Endothelial cell (in vitro differentiated cells): ENCODE measurements at regions not wholly inside any gene's neighbourhood (a gene's known extent, or its start where the extent isn't known, plus 50 kb on each side); places are given as distances from the start of the nearest gene placed in this dataset.

Experiments
- DNase-seq: peaks from one replicate; pipeline ENCODE4 v3.0.0; 2021; ENCODE audit warnings: low spot score
- H3K27ac Mint-ChIP-seq: one replicate; pipeline ENCODE4 v1.8.0; 2021; ENCODE audit warnings: mixed read lengths, inconsistent platforms; ENCODE audit not compliant: unreplicated experiment
- H3K27me3 Mint-ChIP-seq: one replicate; pipeline ENCODE4 v1.8.0; 2021; ENCODE audit warnings: mild to moderate bottlenecking, moderate library complexity, mixed read lengths, inconsistent platforms; ENCODE audit not compliant: unreplicated experiment
- H3K36me3 Mint-ChIP-seq: one replicate; pipeline ENCODE4 v1.8.0; 2021; ENCODE audit warnings: mild to moderate bottlenecking, low read depth, mixed read lengths, inconsistent platforms; ENCODE audit not compliant: unreplicated experiment
- H3K4me1 Mint-ChIP-seq: one replicate; pipeline ENCODE4 v1.8.0; 2021; ENCODE audit warnings: mild to moderate bottlenecking, mixed read lengths, inconsistent platforms; ENCODE audit not compliant: unreplicated experiment
- H3K4me3 Mint-ChIP-seq: one replicate; pipeline ENCODE4 v1.8.0; 2021; ENCODE audit warnings: mild to moderate bottlenecking, mixed read lengths, inconsistent platforms; ENCODE audit not compliant: unreplicated experiment
- H3K9me3 Mint-ChIP-seq: one replicate; pipeline ENCODE4 v1.8.0; 2021; ENCODE audit warnings: mixed read lengths, inconsistent platforms; ENCODE audit not compliant: unreplicated experiment
- CTCF ChIP-seq: fragments of 200-600 bp; sonication (generic); IDR thresholded peaks from one replicate; pipeline ENCODE4 v1.5.0; 2021; ENCODE audit warnings: antibody characterized with exemption; ENCODE audit not compliant: unreplicated experiment

- H3K36me3 Mint-ChIP-seq, result no peaks in the 10 kb centered on the region
- H3K4me1 Mint-ChIP-seq, result peaks cover 11% of the 10 kb centered on the region
- no peak for DNase-seq
- no peak for TF ChIP-seq CTCF
- no peak overlapping the region for H3K4me3 Mint-ChIP-seq
- H3K27ac Mint-ChIP-seq, result no peak overlapping the region
- H3K27me3 Mint-ChIP-seq, result peaks cover 1% of the 10 kb centered on the region
- no peaks in the 10 kb centered on the region for H3K9me3 Mint-ChIP-seq
Observed at GRCh38 chr3:182241766-182242488, 530.2 kb downstream of the SOX2 start.

GRCh38 chr3:182242489-182242942 lies 530.8 kb downstream of the SOX2 start:
- Mint-ChIP-seq H3K27me3 (peaks cover 1% of the 10 kb centered on the region), H3K4me1 (peaks cover 15% of the 10 kb centered on the region), H3K27ac (no peak overlapping the region), H3K9me3 (no peaks in the 10 kb centered on the region), H3K36me3 (no peaks in the 10 kb centered on the region), H3K4me3 (no peak overlapping the region)
- DNase-seq, result no peak
- no peak for TF ChIP-seq CTCF

GRCh38 chr3:182243625-182244024 lies 531.9 kb downstream of the SOX2 start:
- no peak for DNase-seq
- peaks cover 15% of the 10 kb centered on the region for H3K4me1 Mint-ChIP-seq
- no peaks in the 10 kb centered on the region for H3K9me3 Mint-ChIP-seq
- H3K27me3 Mint-ChIP-seq, result peaks cover 1% of the 10 kb centered on the region
- TF ChIP-seq CTCF, result no peak
- no peak overlapping the region for H3K27ac Mint-ChIP-seq
- H3K4me3 Mint-ChIP-seq, result no peak overlapping the region
- no peaks in the 10 kb centered on the region for H3K36me3 Mint-ChIP-seq

- no peaks in the 10 kb centered on the region for H3K36me3 Mint-ChIP-seq
- H3K9me3 Mint-ChIP-seq, result no peaks in the 10 kb centered on the region
- H3K4me1 Mint-ChIP-seq, result peaks cover 15% of the 10 kb centered on the region
- TF ChIP-seq CTCF, result no peak
- no peak overlapping the region for H3K4me3 Mint-ChIP-seq
- H3K27ac Mint-ChIP-seq, result no peak overlapping the region
- H3K27me3 Mint-ChIP-seq, result no peaks in the 10 kb centered on the region
- no peak for DNase-seq
Observed at GRCh38 chr3:182244222-182244971, 532.7 kb downstream of the SOX2 start.

GRCh38 chr3:182245059-182245458 lies 533.3 kb downstream of the SOX2 start:
- Mint-ChIP-seq H3K36me3 (no peaks in the 10 kb centered on the region), H3K4me1 (peaks cover 15% of the 10 kb centered on the region), H3K4me3 (no peak overlapping the region), H3K27ac (no peak overlapping the region), H3K9me3 (no peaks in the 10 kb centered on the region), H3K27me3 (no peaks in the 10 kb centered on the region)
- TF ChIP-seq CTCF, result no peak
- DNase-seq, result no peak
